A549 (cell line): ENCODE measurements at regions not wholly inside any gene's neighbourhood (a gene's known extent, or its start where the extent isn't known, plus 50 kb on each side); places are given as distances from the start of the nearest gene placed in this dataset.

Source experiments
- CBX2 ChIP-seq: fragments of 200-600 bp; sonication (generic); IDR thresholded peaks from 2 replicates; pipeline ENCODE4 v1.6.1; 2016; ENCODE audit warnings: low read depth, mild to moderate bottlenecking, borderline replicate concordance
- EP300 ChIP-seq, 2 experiments: fragments of >200 bp; sonication (Bioruptor Twin); formaldehyde crosslinking; IDR thresholded peaks; 2 replicates in 1 of 2; 3 replicates in 1 of 2; pipeline ENCODE4 v1.6.1; 2016 to 2017
- HOXB13 ChIP-seq: fragments of 250-450 bp; sonication (Bioruptor Pico); IDR thresholded peaks from 2 replicates; pipeline ENCODE4 v1.5.0; 2020; ENCODE audit warnings: low read depth, mild to moderate bottlenecking, moderate library complexity
- JUN ChIP-seq, 2 experiments: fragments of >200 bp; sonication (Bioruptor Twin); formaldehyde crosslinking; IDR thresholded peaks; 2 replicates in 1 of 2; 3 replicates in 1 of 2; pipeline ENCODE4 v1.6.1; 2016 to 2017
- MAFK ChIP-seq: fragments of 450-650 bp; IDR thresholded peaks from 2 replicates; pipeline ENCODE4 v1.6.1; 2014; ENCODE audit not compliant: partially characterized antibody
- MYC ChIP-seq: IDR thresholded peaks from 2 replicates; pipeline ENCODE4 v1.6.1; 2012; ENCODE audit warnings: mild to moderate bottlenecking, inconsistent platforms, low read length, improper control_type of control experiment, borderline replicate concordance
- POLR2A ChIP-seq: IDR thresholded peaks from 2 replicates; pipeline ENCODE4 v1.6.1; 2012; ENCODE audit warnings: mild to moderate bottlenecking, low read length
- RFX5 ChIP-seq: fragments of 450-650 bp; IDR thresholded peaks from 2 replicates; pipeline ENCODE4 v1.7.1; 2014; ENCODE audit warnings: antibody characterized with exemption, mild to moderate bottlenecking, moderate library complexity
- TF ChIP-seq, protein P1 (sequence below): fragments of >200 bp; sonication (Bioruptor Twin); formaldehyde crosslinking; IDR thresholded peaks from 3 replicates; pipeline ENCODE4 v1.5.1; 2016
- TF ChIP-seq, protein P2 (sequence below): fragments of 250-450 bp; sonication (Bioruptor Pico); IDR thresholded peaks from 2 replicates; pipeline ENCODE4 v1.5.0; 2021; ENCODE audit warnings: mild to moderate bottlenecking, moderate library complexity, borderline replicate concordance
- TF ChIP-seq, protein P3 (sequence below): fragments of 450-650 bp; IDR thresholded peaks from 2 replicates; pipeline ENCODE4 v1.6.1; 2014; ENCODE audit warnings: antibody characterized with exemption
- TF ChIP-seq, protein P4 (sequence below): fragments of 200-600 bp; sonication (generic); IDR thresholded peaks from 2 replicates; pipeline ENCODE4 v1.6.1; 2016; ENCODE audit warnings: antibody characterized with exemption, mild to moderate bottlenecking, moderate library complexity

DNA sequence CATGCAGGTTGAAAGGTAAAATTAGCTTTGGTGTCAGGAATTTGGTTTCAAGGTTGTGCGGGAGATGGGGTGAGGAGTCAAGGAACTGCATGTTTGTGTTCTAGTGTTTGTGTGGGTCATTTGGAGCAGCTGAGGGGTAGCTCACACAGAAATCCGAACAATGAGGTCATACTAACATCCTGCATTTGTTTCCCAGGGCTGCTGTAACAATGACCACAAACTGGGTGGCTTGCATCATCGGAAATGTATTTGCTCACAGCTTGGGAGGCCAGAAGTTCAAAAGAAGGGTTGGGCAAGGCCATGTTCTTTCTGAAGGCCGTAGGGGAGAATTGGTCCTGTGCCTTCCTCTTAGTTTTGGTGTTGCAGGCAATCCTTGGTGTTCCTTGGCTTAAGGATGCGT is 287.4 kb downstream of the HAPSTR1 start:
- TF ChIP-seq MAFK (no peak), POLR2A (no peak), RFX5 (no peak), MYC (no peak), HOXB13 (CRISPR knock-in tag) (no peak), EP300 (IDR thresholded peaks at IDR 0.05) (no peak), CBX2 (no peak), JUN (IDR thresholded peaks at IDR 0.05) (no peak)
- TF ChIP-seq, protein P1, sequence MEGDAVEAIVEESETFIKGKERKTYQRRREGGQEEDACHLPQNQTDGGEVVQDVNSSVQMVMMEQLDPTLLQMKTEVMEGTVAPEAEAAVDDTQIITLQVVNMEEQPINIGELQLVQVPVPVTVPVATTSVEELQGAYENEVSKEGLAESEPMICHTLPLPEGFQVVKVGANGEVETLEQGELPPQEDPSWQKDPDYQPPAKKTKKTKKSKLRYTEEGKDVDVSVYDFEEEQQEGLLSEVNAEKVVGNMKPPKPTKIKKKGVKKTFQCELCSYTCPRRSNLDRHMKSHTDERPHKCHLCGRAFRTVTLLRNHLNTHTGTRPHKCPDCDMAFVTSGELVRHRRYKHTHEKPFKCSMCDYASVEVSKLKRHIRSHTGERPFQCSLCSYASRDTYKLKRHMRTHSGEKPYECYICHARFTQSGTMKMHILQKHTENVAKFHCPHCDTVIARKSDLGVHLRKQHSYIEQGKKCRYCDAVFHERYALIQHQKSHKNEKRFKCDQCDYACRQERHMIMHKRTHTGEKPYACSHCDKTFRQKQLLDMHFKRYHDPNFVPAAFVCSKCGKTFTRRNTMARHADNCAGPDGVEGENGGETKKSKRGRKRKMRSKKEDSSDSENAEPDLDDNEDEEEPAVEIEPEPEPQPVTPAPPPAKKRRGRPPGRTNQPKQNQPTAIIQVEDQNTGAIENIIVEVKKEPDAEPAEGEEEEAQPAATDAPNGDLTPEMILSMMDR: no peak
- TF ChIP-seq, protein P2, sequence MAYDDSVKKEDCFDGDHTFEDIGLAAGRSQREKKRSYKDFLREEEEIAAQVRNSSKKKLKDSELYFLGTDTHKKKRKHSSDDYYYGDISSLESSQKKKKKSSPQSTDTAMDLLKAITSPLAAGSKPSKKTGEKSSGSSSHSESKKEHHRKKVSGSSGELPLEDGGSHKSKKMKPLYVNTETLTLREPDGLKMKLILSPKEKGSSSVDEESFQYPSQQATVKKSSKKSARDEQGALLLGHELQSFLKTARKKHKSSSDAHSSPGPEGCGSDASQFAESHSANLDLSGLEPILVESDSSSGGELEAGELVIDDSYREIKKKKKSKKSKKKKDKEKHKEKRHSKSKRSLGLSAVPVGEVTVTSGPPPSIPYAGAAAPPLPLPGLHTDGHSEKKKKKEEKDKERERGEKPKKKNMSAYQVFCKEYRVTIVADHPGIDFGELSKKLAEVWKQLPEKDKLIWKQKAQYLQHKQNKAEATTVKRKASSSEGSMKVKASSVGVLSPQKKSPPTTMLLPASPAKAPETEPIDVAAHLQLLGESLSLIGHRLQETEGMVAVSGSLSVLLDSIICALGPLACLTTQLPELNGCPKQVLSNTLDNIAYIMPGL (CRISPR knock-in tag): no peak
- TF ChIP-seq, protein P3, sequence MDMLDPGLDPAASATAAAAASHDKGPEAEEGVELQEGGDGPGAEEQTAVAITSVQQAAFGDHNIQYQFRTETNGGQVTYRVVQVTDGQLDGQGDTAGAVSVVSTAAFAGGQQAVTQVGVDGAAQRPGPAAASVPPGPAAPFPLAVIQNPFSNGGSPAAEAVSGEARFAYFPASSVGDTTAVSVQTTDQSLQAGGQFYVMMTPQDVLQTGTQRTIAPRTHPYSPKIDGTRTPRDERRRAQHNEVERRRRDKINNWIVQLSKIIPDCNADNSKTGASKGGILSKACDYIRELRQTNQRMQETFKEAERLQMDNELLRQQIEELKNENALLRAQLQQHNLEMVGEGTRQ: no peak
- TF ChIP-seq, protein P4, sequence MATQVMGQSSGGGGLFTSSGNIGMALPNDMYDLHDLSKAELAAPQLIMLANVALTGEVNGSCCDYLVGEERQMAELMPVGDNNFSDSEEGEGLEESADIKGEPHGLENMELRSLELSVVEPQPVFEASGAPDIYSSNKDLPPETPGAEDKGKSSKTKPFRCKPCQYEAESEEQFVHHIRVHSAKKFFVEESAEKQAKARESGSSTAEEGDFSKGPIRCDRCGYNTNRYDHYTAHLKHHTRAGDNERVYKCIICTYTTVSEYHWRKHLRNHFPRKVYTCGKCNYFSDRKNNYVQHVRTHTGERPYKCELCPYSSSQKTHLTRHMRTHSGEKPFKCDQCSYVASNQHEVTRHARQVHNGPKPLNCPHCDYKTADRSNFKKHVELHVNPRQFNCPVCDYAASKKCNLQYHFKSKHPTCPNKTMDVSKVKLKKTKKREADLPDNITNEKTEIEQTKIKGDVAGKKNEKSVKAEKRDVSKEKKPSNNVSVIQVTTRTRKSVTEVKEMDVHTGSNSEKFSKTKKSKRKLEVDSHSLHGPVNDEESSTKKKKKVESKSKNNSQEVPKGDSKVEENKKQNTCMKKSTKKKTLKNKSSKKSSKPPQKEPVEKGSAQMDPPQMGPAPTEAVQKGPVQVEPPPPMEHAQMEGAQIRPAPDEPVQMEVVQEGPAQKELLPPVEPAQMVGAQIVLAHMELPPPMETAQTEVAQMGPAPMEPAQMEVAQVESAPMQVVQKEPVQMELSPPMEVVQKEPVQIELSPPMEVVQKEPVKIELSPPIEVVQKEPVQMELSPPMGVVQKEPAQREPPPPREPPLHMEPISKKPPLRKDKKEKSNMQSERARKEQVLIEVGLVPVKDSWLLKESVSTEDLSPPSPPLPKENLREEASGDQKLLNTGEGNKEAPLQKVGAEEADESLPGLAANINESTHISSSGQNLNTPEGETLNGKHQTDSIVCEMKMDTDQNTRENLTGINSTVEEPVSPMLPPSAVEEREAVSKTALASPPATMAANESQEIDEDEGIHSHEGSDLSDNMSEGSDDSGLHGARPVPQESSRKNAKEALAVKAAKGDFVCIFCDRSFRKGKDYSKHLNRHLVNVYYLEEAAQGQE: no peak
